Stimulated activated CD4-positive, alpha-beta T cell treated with anti-CD3 and anti-CD28 coated beads, Interleukin-4, amount 100 ng/mL, for 24 hours (primary cell): ENCODE measurements at regions not wholly inside any gene's neighbourhood (a gene's known extent, or its start where the extent isn't known, plus 50 kb on each side); places are given as distances from the start of the nearest gene placed in this dataset.
"Not testable (repeated sequence)": the region's sequence is repeated elsewhere in the genome, so short reads cannot be mapped to it uniquely, and the experiment has no call there.

Experiments used
- DNase-seq: peaks from one replicate; pipeline ENCODE4 v3.0.0-alpha.2; 2020

DNA sequence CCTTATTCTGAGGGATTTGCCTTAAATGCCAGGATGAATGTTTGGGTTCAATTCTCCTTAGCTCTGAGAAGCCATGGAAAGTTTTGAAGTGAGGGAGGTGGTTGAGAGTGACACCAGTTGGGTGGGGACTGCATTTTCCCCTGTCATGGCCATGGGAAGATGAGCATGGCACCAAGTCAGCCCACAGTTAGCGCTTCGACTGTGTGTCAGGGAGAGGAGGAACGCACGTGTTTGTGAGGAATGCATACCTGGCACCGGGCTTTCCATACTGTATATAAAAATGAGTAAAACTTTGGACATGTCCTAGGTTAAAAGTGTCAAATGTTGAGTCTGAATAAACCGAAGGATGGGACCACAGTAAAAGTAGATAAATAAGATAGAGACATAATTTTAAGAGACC lies 187.5 kb upstream of the KL start:
- no peak for DNase-seq

DNA sequence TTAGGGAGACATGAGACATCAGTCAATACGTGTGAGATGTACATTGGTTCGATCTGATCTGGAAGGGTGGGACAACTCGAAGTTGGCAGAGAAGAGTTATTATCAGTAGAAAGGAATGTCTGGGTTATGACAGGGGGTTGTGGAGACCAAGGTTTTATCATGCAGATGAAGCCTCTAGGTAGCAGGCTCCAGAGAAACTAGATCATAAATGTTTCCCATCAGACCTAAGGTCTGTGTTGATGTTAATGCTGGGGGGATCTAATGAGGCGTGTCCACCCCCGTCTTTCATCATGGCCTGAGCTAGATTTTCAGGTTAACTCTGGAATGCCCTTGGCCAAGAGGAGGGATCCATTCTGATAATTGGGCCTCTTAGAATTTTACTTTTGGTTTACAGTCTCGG lies 187.0 kb upstream of the KL start:
- no peak for DNase-seq

DNA sequence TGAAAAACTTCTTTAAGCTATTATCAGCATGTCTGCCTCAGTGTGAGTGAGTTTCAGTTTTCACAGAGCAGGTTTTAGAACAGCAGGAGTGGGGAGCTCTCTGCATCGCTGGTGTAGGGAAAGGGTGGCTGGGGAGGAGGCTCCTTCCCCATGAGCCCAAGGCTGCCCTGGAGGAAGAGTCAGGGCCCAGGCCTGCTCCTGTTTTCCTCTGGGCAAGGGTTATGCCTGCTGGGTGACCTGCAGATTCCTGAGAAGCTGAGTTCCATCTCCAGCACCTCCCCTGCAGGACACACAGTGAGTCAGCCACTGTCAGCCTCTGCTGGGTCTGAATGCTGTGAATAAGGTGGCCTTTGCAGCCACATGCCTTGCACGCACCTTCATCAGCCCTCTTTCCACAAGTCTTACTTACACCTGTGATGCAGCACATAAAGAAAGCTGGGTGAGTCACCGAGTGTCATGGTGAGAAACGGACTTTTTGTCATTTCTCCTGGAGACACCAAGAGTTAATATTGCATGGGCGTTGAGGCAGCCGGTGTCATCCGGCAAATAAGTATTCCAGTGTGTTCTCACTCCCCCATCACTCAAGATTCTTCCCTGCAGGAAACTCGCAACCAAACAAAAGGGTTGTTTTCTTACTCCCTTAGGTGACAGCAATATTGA lies 186.4 kb upstream of the KL start:
- DNase-seq = no peak

DNA sequence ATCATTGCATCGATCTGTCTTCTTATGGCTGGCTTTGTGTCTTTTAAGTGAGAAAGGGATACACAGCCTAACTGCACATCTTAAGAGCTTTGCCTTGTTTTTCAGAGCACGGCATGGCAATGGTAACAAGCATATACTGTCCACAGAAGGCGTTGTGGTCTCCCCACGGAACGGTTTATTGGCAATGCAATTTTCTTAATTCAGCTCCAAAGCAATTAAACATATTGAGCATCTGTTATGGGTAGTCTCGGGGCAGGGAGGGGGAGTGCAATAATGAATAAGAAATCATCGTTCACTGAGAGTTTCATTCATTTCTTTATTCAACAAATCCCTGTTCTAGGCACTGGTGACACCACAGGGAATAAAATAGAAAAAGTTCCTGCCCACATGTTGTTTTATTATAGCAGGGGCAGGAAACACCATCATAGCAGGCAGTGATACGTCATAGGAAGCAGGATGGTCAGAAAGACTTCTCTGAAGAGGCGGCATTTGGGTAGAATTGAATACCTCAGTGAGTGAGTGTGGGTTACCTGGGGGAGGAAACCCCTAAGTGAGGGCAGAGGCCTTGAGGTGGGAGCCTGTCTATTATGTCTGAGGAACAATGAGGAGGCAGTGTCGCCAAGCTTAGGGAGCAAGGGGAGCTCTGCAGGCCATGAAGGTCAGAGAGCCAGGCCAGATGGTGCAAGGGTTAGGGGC lies 185.7 kb upstream of the KL start:
- no peak for DNase-seq

DNA sequence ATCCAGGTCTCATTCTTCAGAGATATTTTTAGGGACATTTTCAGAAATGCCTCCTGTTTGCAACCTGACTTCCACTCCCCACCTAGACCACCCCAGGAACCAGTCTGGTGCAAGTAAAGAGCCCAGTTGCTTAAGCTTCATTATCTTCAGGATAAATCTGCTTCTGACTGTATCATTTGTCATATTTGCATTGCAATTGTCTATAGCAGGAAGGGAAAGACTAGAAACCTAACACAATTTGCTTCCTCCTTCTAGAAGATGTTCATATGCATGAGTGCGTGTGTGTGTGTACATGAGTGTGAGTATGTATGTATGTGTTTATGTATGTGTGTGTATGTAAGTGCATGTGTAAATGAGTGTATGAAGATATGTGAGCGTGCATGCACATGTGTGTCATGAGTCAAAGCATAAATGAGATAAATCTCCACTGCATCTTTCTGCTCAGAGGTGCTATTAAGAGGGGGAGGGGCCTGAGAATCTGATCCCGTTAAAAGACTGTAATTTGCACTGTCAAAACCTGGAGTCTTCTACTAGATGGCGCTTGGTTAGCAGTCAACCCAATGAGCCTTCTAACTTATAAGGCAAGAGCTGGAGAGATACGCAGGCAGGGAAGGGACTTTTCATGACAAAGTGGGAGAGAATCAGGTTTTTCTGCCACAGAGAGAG lies 178.8 kb upstream of the KL start:
- DNase-seq = no peak

DNA sequence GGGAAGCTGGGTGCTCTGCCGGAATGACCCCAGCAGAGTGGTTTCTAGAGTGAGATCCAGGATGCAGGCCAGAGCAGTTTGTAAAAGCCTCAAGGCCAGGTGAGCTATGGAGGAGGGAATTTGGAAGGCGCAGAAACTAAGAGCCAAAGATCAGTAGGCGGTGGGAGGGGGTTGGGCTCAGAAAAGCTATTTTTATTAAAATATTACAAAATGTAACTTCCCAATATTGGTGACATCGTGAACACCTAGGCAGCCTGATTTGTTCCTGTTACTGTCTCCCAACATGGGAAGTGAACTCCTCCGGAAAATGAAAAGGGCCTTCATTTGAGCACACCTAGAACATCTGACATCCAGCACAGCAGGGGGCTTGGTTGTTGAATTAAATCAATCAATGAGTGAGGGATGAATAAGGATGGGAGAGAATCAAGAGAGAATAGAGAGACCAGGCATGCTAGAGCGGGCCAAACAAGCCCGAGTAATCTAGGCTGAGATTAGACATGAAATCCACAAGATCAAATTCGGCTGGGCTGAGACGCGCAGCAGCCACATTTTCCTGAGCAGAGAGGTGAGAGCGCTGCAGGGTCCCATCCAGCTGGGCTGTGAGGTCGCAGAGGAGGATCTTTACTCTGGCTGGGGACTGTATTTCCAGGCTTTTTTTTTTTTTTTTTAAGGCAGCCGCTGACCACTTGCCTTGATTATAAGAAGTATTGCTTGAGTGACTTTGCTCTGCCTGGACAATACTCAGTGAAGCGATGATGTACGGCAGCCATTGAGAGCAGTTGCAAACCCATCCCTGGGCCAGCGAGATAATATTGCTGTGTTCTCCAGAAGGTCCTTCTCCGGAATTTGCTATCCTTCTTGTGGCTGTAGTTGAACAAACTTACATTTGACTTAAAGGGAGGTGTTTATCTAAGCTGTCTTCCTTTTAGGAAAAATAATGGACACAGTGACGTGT lies 178.0 kb upstream of the KL start:
- DNase-seq = no peak

DNA sequence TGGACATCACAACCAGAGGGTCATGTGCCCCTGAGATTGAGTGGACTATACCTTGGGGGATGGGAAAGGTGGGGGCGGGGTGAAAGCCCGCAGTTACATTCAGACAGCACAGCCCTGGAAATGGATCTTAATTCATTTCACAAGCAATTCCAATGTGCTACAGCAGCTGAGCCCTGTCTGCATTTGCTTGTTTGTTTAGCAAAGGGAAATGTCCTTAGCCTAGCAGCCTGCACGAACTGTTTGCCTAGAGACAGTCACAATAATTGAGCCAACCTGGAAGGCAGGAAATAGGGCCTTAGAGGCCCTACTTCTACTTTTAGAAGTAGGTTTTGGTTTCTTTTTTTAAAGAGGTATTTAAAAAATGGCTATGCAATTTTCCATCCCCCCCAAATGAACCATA lies 177.3 kb upstream of the KL start:
- no peak for DNase-seq

DNA sequence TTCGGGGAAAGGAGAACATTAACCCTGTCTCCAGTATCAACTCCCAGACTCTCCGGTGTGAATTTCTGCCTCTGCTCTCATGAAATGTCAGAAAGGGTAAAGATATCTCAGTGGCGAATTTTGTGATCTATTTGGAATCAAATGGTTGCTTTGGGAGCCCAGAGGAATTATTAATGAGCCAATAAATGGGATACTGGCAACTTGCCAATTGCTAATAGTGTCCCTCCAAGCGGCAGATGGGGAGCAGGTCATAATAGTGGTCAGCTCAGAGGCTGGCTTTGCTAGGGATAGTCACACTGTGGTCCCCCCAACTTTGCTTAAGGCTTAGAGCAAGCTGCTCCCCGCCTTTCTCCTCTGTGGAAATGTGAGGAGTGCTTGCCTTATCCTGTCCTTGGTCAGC lies 176.1 kb upstream of the KL start:
- no peak for DNase-seq

DNA sequence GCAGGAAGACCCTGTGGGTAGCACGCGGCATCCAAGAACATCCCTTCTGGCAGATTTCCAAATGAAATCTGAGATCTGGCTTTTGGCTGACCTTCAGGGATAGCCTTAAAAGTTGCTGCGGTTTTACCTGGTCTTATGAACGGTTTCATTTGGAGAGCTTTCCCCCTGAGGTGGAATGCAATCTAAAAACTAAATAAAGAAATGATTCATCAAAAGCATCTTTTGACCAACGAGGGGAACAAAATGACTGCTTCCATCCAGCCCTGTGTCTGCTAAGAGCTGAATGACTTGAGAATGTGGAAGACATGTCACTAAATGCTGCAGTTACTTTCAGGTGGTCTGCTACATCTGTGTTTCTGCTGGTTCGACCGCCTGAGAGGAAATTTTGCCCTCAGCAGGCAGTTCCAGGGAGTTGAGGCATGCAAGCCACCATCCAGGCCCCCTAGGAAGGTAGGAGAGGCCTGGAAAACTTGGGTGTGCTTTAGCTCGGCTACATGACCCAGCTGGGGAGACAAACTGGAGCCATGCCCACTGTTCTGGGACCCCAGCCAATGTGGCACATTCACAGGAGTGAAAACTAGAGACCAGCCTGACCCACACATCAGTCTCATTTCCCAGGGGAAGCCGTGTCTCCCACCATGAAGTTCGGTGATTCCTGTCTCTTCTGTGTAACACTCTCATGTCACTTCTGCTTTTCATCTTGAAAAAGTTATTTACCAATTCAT lies 175.1 kb upstream of the KL start:
- DNase-seq = no peak

DNA sequence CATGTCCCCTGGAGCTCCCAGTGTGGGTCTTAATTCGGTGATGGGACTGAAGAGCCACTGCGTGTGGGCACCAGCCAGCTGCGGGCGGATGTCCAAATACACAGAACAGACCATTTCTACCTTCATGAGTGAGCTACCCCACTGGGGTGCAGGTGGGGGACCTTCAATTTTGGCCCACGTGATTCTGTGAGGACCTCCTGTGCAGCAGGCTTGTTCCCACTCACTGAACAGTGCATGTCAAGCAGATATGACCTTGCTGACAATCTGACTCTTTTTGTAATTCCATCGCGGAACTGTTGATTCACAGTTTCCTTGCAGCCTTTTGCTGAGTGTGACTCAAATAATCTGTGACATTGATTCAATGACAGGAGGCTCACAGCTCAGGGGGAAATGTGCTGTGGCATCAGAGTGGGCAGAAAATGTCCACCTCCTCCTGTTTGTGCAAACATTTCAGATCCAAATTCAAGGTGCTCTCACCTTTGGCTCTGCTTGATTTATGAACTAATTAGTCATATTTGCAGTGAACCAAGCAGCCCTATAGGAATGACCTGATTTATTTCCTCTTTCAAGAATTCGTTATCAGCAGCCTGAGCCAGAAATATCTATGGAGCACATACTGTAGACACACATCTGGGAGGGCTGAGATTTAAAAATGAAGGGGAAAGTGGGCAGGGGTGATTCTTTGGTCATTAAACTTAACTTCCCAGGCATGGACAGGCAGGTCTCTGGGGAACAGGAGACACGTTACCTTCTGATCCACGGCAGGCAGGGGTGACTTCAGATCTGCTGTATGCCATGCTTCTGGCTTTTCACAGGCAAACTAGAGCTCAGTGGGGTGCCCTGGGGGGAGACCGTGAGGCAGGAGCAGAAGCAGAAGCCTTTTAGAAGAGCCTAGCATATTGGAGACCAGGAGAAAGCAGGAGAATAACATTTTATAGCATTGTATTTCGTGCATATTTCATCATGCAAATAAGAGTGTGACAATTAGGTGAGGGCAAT lies 170.0 kb upstream of the KL start:
- no peak for DNase-seq

DNA sequence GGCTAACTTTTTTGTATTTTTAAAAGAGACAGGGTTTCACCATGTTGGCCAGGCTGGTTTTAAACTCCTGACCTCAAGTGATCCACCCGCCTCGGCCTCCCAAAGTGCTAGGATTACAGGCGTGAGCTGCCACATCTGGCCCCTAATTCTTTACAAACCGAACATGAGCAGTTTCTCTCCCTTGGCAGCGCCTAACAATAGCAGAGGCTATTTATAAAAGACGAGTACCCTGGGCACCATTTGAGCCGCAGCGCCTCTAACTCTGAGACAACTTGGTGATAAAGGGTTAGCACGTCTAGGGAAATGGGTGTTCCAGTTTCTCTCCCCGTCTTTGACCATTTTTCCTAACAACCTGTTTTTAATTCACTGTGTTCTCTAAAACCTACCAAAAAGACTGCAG lies 168.2 kb upstream of the KL start:
- not testable (repeated sequence) for DNase-seq

DNA sequence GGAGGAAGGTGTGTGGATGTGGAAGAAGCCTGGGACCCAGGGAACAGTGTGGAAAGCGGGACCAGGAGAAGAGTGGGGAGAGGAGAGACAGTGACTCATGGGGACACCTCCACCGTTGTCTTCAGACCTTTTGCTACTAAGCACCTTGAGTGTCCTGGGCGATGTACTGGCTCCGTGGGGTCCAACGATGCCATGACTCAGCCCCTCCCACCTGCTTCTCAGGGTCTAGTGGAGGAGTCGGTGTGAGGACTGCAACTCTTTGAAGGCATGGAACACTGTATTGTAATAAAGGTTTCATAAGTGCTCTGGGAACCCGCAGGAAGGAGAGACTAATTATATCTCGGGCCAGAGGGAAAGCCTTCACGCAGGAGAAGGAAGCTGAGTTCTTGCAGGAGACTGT lies 166.9 kb upstream of the KL start:
- no peak for DNase-seq

DNA sequence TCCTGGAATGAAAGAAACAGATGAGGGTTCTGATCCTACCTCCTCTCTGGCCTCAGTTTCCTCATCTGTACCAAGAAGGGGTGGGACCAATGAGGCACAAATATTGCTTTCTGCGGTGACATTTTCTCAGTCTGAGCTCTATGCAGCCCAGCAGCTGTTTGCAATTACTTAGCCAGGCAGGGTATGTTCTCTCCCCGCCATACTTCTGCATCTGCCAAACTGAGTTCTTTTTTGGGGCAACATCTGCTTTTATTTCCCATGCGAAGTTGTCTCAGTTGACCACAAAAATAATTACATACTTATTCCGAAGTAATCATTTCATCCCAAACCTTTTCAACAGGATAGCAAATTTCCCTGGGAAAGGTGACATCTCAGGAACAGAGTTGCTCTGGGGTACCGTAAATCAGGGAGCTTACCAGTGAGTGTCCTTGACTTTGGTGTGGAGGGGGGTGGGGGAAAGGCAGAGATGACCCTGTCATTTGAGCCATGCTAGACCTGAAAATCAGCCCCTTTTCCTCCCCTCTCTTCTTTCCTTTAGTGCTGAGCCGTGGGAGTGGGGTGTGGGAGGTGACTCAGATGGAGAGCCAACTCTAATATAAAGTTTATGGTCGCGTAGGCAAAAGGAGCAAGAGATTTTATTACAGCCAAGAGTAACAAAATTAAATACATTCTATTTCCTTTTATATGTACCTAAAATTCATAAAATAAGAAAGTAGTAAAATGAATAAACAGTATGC lies 165.7 kb upstream of the KL start:
- no peak for DNase-seq

DNA sequence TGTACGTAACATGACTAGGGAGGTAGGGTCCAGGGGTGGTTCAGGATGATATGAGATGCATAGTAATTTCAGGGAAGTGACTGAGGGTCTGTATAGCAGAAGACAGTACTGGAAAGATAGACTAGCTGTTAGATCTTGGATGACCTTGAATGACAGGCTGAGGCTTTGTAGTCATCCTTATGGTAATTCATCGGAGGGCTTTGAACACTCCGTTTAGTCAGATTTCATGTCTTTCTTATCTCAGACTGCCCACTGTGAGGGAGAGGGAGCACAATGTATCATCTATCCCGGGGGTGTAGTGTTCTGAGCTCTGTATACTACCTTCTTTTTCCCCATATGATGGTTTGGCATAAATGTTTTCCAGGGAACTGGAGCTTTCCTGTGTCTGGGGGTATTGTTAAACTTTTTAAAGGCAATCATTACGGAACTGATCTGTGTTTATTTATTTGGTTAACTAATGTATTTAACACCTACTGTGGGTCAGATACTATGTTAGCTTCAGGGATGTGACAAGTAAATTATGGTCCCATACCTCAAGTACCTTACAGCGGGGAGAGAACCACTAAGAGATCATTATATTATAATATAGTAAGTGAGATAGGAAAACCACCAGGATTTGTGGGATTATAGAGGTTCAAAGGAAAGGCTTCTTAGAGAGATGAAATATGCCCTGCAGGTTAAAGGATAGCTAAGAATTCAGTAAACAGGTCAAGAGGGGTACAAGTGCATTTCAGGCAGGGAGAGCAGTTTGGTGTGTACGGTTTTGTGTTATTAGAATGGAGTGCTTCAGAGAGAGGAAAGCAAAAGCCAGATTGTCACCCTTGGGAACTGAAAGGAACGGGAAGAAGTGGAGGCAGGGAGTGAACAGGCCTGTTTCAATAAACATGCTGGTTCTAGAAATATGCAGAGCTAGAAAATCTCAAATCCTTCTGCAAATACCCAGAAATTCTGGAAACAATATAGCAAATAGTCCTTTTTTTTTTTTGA lies 164.8 kb upstream of the KL start:
- no peak for DNase-seq

DNA sequence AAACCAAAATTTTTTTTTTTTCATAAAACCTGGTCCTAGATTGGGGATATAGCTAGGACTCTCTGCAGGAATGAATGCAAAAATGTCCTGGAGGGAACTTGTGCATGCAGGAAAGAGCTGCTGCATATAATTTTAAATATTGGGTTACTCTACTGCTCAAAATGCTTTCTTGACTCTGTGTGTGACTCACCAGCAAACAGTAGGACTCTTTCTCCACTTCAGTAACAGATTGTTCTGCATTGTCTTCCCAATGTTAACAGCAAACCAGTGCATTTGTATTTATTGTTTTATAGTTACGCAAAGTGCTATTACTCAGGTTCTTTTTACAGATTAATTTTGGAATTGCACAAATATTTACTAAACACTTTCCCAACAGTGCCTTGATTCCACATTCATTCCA lies 163.7 kb upstream of the KL start:
- DNase-seq = no peak

DNA sequence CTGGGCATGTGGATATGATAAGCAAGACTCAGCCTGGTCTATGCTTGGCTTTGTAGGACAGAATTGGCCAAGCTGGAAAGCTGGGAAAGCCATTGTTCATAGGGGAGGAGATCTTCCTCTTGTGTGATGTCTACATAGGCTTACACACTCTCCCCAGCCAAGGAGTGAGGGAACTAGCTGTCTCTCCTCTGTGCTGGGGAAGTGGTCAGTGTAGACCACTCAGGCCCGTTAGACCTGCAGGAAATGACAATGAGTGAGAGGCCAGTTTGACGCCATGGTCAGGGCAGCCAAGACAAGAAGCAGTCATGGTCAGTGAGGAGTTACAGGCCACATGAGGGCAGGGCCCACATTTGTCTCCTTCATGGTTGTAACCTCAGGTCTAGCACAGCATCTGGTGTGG lies 159.1 kb upstream of the KL start:
- DNase-seq = no peak

DNA sequence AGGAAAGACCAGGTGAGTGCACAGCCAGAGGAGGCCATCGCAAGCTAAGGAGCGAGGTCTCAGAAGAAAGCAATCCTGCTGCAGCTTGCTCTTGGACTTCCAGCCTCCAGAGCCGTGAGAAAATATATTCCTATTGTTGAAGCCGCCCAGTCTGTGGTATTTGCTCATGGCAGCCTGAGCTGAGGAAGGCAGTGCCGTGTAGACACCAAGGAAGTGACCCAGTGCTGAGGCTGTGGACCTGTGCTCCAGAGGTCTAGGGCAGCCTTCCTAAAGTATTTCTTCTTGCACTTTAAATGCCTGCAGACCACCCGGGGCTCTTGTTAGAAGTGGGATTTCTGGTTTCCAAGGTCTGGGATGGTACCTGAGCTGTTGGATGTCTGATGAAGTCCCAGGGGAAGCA lies 158.5 kb upstream of the KL start:
- DNase-seq = no peak

DNA sequence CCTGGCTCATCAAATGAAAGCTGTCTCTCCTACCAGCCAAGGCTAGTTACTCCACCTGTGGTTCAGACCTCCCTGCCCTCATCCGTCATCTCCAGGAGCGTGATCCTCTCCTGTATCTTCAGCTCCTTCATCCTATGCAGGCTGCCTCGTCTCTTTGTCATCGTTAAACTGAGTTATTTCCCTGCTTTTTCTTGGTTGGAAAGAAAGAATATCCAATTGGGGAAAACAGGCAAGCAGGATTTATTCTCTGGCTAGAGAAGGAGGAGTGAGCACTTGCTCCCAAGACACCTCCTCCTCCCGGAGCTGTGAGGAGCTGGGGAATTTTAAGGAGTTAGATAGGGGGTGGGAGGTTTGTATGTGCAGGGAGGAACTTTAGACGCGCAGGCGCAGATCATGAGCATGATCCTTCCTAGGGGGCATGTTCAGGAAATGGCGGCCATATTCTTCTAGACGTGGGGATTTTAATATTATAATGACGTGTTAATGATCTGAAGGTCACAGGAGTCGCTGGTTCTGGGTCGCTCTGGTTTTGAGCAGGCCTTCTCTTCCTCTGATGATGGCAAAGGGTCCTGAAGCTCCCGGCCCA lies 156.4 kb upstream of the KL start:
- no peak for DNase-seq

DNA sequence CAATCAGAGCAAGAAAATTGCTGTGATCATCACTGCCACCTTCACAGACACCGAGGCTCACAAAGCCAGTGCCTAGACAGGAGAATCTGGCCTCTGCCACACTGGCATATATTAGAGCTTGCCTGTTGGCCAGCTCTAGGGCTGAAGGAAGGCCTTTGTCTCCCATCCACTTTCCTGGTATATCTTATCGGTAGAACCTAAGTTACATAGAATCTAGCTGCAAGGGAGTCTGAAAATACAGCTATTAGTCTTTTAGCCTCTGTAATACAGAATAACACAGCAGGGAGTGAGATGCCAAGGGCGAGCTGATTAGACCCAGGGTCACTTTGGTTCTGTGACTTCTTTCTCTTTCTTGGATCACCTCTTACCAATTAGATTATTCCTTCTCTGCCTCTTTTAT lies 154.9 kb upstream of the KL start:
- no peak for DNase-seq
